GM12872 (cell line): ENCODE measurements at regions not wholly inside any gene's neighbourhood (a gene's known extent, or its start where the extent isn't known, plus 50 kb on each side); places are given as distances from the start of the nearest gene placed in this dataset.

Source experiments
- CTCF ChIP-seq: IDR thresholded peaks from 3 replicates; pipeline ENCODE4 v1.5.1; 2011; ENCODE audit warnings: low read depth, mild to moderate bottlenecking, low read length, moderate library complexity; ENCODE audit not compliant: insufficient read depth

- TF ChIP-seq CTCF: no peak
These were observed 598.6 kb downstream of the AMY1C start for GRCh38 chr1:104348277-104348676.

- TF ChIP-seq CTCF: no peak
These were observed 603.9 kb downstream of the AMY1C start for GRCh38 chr1:104353580-104353979.

GRCh38 chr1:104358086-104358485 is 608.4 kb downstream of the AMY1C start:
- no peak for TF ChIP-seq CTCF

- no peak for TF ChIP-seq CTCF
These were observed 608.9 kb downstream of the AMY1C start for GRCh38 chr1:104358621-104359020.

- TF ChIP-seq CTCF: no peak
These were observed 628.7 kb downstream of the AMY1C start for GRCh38 chr1:104378414-104378813.

- no peak for TF ChIP-seq CTCF
These were observed 630.3 kb downstream of the AMY1C start for GRCh38 chr1:104380003-104380402.

GRCh38 chr1:104387716-104388508 is 638.2 kb downstream of the AMY1C start:
- no peak for TF ChIP-seq CTCF
